GM13976 (cell line): ENCODE measurements at regions not wholly inside any gene's neighbourhood (a gene's known extent, or its start where the extent isn't known, plus 50 kb on each side); places are given as distances from the start of the nearest gene placed in this dataset.

Experiments
- DNase-seq: peaks from one replicate; pipeline ENCODE4 v3.0.0; 2012; ENCODE audit warnings: low spot score
- CTCF ChIP-seq: IDR thresholded peaks from 2 replicates; pipeline ENCODE4 v1.5.1; 2012; ENCODE audit warnings: borderline replicate concordance, mild to moderate bottlenecking; ENCODE audit not compliant: insufficient read depth; ENCODE audit errors: extremely low read depth, missing control alignments, control extremely low read depth
- in situ Hi-C: fragments of 300-500 bp; cut with MboI; formaldehyde crosslinking; loops from one replicate; pipeline ENCODE4 v1.12.0; 2022; ENCODE audit warnings: low sequenced_read_pairs, mixed read lengths, inconsistent platforms; ENCODE audit not compliant: unreplicated experiment

DNA sequence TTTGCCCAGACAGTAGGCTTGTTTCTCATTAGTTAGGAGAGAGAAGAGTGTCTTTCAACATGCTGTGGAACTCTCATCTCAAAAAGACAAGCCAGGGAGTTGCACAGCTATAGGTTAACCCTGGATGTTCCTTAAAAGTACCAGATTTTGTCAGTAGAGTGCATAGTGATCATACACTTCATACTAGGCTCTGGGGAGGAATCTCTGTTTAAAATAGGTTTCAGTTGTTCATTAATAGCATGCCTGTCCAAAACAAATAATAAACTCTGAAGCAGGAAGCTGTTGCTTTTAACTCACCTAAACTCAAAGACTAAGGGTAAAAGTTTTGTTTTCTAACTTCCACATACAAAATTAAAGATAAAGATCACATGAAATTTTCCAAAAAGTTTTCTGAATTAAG, 1948.4 kb downstream of the C4orf33 start:
- no peak for TF ChIP-seq CTCF
- DNase-seq = no peak
- in situ Hi-C loops = no loop called here

DNA sequence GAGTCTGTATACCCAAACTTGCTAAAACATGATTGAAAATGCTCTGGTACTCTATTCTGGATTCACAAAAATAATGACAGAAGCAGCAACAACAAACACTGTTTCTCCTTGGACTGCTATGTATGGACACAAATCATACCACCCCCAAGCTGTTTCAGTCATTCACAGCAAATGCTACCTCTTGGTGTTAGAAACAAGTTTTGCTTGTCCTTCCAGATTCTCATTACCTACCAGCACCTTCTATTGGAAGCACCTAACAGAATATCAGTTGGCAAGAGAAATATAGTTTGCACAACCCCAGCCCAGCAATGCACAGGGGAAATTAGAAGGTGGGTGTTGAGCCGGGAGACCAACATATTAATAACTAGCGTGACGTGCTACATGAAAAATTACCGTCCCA, 1950.9 kb downstream of the C4orf33 start:
- no peak for TF ChIP-seq CTCF
- in situ Hi-C loops = no loop called here
- DNase-seq = no peak

- TF ChIP-seq CTCF = no peak
- DNase-seq = no peak
- in situ Hi-C loops = no loop called here
Observed at GRCh38 chr4:131052646-131053045, 1956.7 kb downstream of the C4orf33 start.

DNA sequence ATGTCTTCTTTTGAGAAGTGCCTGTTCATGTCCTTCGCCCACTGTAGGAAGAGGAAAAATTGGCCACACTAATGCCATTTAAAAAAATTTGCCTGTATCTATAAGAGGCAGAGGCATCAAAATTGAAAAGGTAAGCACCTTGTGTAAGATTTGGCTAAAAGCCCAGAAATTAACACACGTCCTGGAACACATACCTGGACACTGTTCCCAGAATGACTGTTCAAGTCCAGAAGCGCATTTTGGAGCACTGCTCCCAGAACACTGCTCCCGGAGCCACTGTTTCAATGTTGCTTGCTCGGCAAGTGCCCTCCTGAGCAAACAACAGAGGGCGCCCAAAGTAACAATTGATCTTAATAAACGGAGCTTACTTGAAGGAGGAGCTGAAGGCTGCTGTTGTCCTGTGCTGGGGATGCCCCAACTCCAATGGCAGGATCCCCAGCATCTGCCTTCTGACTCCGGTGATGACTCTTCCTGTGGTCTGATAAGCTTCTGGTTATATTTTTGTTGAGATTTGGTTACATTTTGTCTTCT, 1958.6 kb downstream of the C4orf33 start:
- in situ Hi-C loops = no loop called here
- TF ChIP-seq CTCF = no peak
- DNase-seq = no peak

DNA sequence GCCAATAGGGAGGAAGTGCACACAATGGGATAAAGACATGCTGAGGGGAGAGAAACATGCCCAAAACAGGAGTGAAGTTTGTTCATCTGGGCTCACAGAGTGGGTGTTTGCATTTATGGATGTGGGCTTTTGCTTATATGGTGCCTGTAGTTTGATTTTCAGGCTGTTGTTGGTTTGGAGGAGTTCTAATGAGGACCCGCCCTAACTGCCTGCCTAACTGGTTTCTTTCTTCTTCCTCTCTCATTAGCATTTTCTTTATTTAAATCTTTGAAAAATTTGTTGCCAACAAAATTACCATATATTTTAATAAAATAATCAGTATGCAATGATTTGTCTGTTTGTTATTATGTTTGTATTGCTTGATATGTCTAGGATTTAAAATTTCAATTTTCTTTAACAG, 1965.8 kb downstream of the C4orf33 start:
- no peak for TF ChIP-seq CTCF
- in situ Hi-C loops = no loop called here
- no peak for DNase-seq

GRCh38 chr4:131063878-131064277, 1967.9 kb downstream of the C4orf33 start:
- no peak for TF ChIP-seq CTCF
- no peak for DNase-seq
- in situ Hi-C loops = no loop called here

DNA sequence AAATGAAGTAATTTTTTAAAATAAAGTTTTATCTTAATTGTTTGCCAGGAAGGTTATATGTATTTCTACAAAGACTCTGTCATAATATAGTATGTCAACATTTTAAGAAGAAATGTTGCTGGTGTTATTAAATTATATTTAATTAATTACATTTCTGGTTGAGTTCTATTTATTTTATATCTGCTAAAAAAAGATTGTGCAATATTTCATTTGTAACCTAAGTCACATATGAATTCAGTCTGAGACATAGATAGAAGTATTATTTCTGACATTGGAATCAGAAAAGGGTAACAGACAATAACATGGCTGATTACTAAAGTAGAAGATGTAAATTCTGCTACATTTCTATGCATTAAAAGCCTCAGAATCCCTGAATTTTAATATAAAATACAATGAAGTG, 1985.1 kb downstream of the C4orf33 start:
- no peak for TF ChIP-seq CTCF
- no peak for DNase-seq
- in situ Hi-C loops = no loop called here
